Esophagus muscularis mucosa (tissue), 4 donors: ENCODE measurements at regions not wholly inside any gene's neighbourhood (a gene's known extent, or its start where the extent isn't known, plus 50 kb on each side); places are given as distances from the start of the nearest gene placed in this dataset.

Source experiments
- DNase-seq: peaks from one replicate; pipeline ENCODE4 v3.0.0-alpha.2; 2017; ENCODE audit errors: extremely low spot score
- H3K27ac ChIP-seq, 4 donors: fragments of 200-600 bp; sonication (generic); replicated peaks in 1 of 4; 1 replicate in 3 of 4; 2 replicates in 1 of 4; pipeline ENCODE4 v1.5.1; 2016 to 2019; ENCODE audit warnings: mild to moderate bottlenecking in 1 of 4
- H3K27me3 ChIP-seq, 4 donors: fragments of 200-600 bp; sonication (generic); one replicate each; pipeline versions ENCODE4 v1.5.1 to v1.6.0; 2016 to 2019
- H3K36me3 ChIP-seq, 4 donors: fragments of 200-600 bp; sonication (generic); one replicate each; pipeline ENCODE4 v1.5.1; 2016 to 2019
- H3K4me1 ChIP-seq, 4 donors: fragments of 200-600 bp; sonication (generic); one replicate each; pipeline ENCODE4 v1.5.1; 2016 to 2019
- H3K4me3 ChIP-seq, 4 donors: fragments of 200-600 bp; sonication (generic); 1 replicate in 2 of 4; 2 replicates in 2 of 4; pipeline ENCODE4 v1.5.1; 2016 to 2019; ENCODE audit warnings: mild to moderate bottlenecking in 4 of 4, moderate library complexity in 1 of 4
- H3K9me3 ChIP-seq, 4 donors: fragments of 200-600 bp; sonication (generic); 1 replicate in 3 of 4; 2 replicates in 1 of 4; pipeline ENCODE4 v1.5.1; 2016 to 2019
- CTCF ChIP-seq, 3 experiments: fragments of 200-600 bp in 2 of 3; fragments of 450-650 bp in 1 of 3; sonication (generic) in 2 of 3; IDR thresholded peaks; one replicate each; pipeline ENCODE4 v1.5.1; 2017 to 2019; ENCODE audit warnings: antibody characterized with exemption in 3 of 3, mild to moderate bottlenecking in 2 of 3, moderate library complexity in 1 of 3
- EP300 ChIP-seq: sonication (generic); formaldehyde crosslinking; IDR thresholded peaks from one replicate; pipeline ENCODE4 v1.6.1; 2017; ENCODE audit warnings: antibody characterized with exemption
- POLR2A ChIP-seq: fragments of 450-650 bp; IDR thresholded peaks from one replicate; pipeline ENCODE4 v1.6.1; 2017; ENCODE audit warnings: antibody characterized with exemption, moderate library complexity, mild to moderate bottlenecking, low read depth
- POLR2AphosphoS5 ChIP-seq, 2 donors: sonication (generic); formaldehyde crosslinking; IDR thresholded peaks; one replicate each; pipeline ENCODE4 v1.6.1; 2017; ENCODE audit warnings: antibody characterized with exemption in 2 of 2
- WGBS: methylation state at CpG from one replicate; pipeline ENCODE4 v1.1.5; 2018; 5-methylcytosine and 5-hydroxymethylcytosine counted together
- intact Hi-C: fragments of 100-400 bp; cut with DNase I; formaldehyde crosslinking; loops from one replicate; pipeline ENCODE4 v1.15.1; 2023

- peak overlapping the region; percentile 5 to 57 (median 46) for H3K27ac ChIP-seq
- no peak overlapping the region for H3K4me3 ChIP-seq
- peaks cover 9 to 35% (median 27%) of the 10 kb centered on the region in 4 donors for H3K4me1 ChIP-seq
- no peaks in the 10 kb centered on the region for H3K36me3 ChIP-seq
- 60% methylated on average over 1 of the region's 4 CpGs for WGBS
- intact Hi-C loops, result no loop called here
- DNase-seq, result peak; percentile 89
- H3K27me3 ChIP-seq, result peaks cover 0 to 3% (median 0%) of the 10 kb centered on the region in 4 donors
- no peaks in the 10 kb centered on the region for H3K9me3 ChIP-seq
- no peak for TF ChIP-seq POLR2A
- TF ChIP-seq POLR2AphosphoS5 (IDR thresholded peaks at IDR 0.05), result no peak
- no peak for TF ChIP-seq CTCF (IDR thresholded peaks at IDR 0.05)
- no peak for TF ChIP-seq EP300
Observed at GRCh38 chr9:126125992-126126409, 200.6 kb upstream of the MVB12B start.

- Histone ChIP-seq H3K36me3 (no peaks in the 10 kb centered on the region), H3K27ac (peak overlapping the region in 1 of 4 donors; percentile 4), H3K27me3 (peaks cover 0 to 3% (median 0%) of the 10 kb centered on the region in 4 donors), H3K4me1 (peaks cover 9 to 35% (median 27%) of the 10 kb centered on the region in 4 donors), H3K4me3 (no peak overlapping the region), H3K9me3 (no peaks in the 10 kb centered on the region)
- 85% methylated on average over 5 of the region's 5 CpGs for WGBS
- intact Hi-C loops, result no loop called here
- DNase-seq, result no peak
- TF ChIP-seq EP300, result no peak
Observed at GRCh38 chr9:126126807-126127206, 199.8 kb upstream of the MVB12B start.

GRCh38 chr9:126127591-126127990 is 199.0 kb upstream of the MVB12B start:
- Histone ChIP-seq H3K4me1 (peaks cover 9 to 35% (median 27%) of the 10 kb centered on the region in 4 donors), H3K36me3 (no peaks in the 10 kb centered on the region), H3K27ac (no peak overlapping the region), H3K9me3 (peaks cover 0 to 5% (median 2%) of the 10 kb centered on the region in 4 donors), H3K4me3 (no peak overlapping the region), H3K27me3 (peaks cover 0 to 3% (median 0%) of the 10 kb centered on the region in 4 donors)
- TF ChIP-seq CTCF (IDR thresholded peaks at IDR 0.05) (no peak), EP300 (no peak), POLR2A (no peak), POLR2AphosphoS5 (IDR thresholded peaks at IDR 0.05) (no peak)
- DNase-seq, result peak; percentile 64
- WGBS, result 79% methylated on average over 5 of the region's 5 CpGs
- intact Hi-C loops, result no loop called here

GRCh38 chr9:126128494-126129142 is 198.0 kb upstream of the MVB12B start:
- 80% methylated on average over 13 of the region's 14 CpGs for WGBS
- Histone ChIP-seq H3K27me3 (peaks cover 0 to 3% (median 0%) of the 10 kb centered on the region in 4 donors), H3K9me3 (peaks cover 0 to 9% (median 4%) of the 10 kb centered on the region in 4 donors), H3K27ac (no peak overlapping the region), H3K36me3 (no peaks in the 10 kb centered on the region), H3K4me3 (no peak overlapping the region), H3K4me1 (peaks cover 9 to 35% (median 27%) of the 10 kb centered on the region in 4 donors)
- DNase-seq, result peak; percentile 86
- intact Hi-C loops, result no loop called here
- no peak for TF ChIP-seq EP300
- no peak for TF ChIP-seq POLR2A
- no peak for TF ChIP-seq CTCF (IDR thresholded peaks at IDR 0.05)
- TF ChIP-seq POLR2AphosphoS5 (IDR thresholded peaks at IDR 0.05), result no peak

- H3K4me1 ChIP-seq, result peaks cover 0 to 8% (median 6%) of the 10 kb centered on the region in 4 donors
- no peak overlapping the region for H3K4me3 ChIP-seq
- TF ChIP-seq CTCF (IDR thresholded peaks at IDR 0.05) (no peak), POLR2A (no peak), POLR2AphosphoS5 (IDR thresholded peaks at IDR 0.05) (no peak), EP300 (no peak)
- DNase-seq, result peak; percentile 68
- H3K9me3 ChIP-seq, result peaks cover 0 to 9% (median 4%) of the 10 kb centered on the region in 4 donors
- intact Hi-C loops, result no loop called here
- H3K27me3 ChIP-seq, result peaks cover 0 to 3% (median 0%) of the 10 kb centered on the region in 4 donors
- no peaks in the 10 kb centered on the region for H3K36me3 ChIP-seq
- no peak overlapping the region for H3K27ac ChIP-seq
- WGBS, result 86% methylated on average over 16 of the region's 16 CpGs
Observed at GRCh38 chr9:126131066-126132010, 195.3 kb upstream of the MVB12B start.
